GM12878 (cell line): ENCODE measurements at regions not wholly inside any gene's neighbourhood (a gene's known extent, or its start where the extent isn't known, plus 50 kb on each side); places are given as distances from the start of the nearest gene placed in this dataset.

Experiments
- BHLHE40 ChIP-seq, 2 experiments: fragments of 450-650 bp in 1 of 2; IDR thresholded peaks; 2 replicates each; pipeline ENCODE4 v1.6.1; 2011 to 2017; ENCODE audit warnings: low read depth in 2 of 2, borderline replicate concordance in 1 of 2, improper control_type of control experiment in 1 of 2, low read length in 1 of 2, mild to moderate bottlenecking in 1 of 2
- ETV6 ChIP-seq, 2 experiments: fragments of 450-650 bp in 1 of 2; IDR thresholded peaks in 1 of 2; conservative IDR thresholded peaks in 1 of 2; 2 replicates each; pipeline ENCODE4 v1.6.1; 2014; ENCODE audit warnings: antibody characterized with exemption in 1 of 2, borderline replicate concordance in 1 of 2, low read depth in 1 of 2, mild to moderate bottlenecking in 1 of 2, moderate library complexity in 1 of 2
- GABPA ChIP-seq: IDR thresholded peaks from 2 replicates; pipeline ENCODE4 v1.6.1; 2014; ENCODE audit warnings: antibody characterized with exemption, low read depth, mild to moderate bottlenecking, inconsistent platforms
- JUNB ChIP-seq: IDR thresholded peaks from 2 replicates; pipeline ENCODE4 v1.6.1; 2016; ENCODE audit warnings: antibody characterized with exemption, mild to moderate bottlenecking
- MYC ChIP-seq: IDR thresholded peaks from 2 replicates; pipeline ENCODE4 v1.6.1; 2011; ENCODE audit warnings: mild to moderate bottlenecking, low read length, moderate library complexity, inconsistent platforms; ENCODE audit not compliant: insufficient read depth, insufficient replicate concordance, insufficient read length, severe bottlenecking
- RFX5 ChIP-seq: IDR thresholded peaks from 2 replicates; pipeline ENCODE4 v1.6.1; 2011; ENCODE audit warnings: low read depth, low read length, improper control_type of control experiment
- SIN3A ChIP-seq: IDR thresholded peaks from 2 replicates; pipeline ENCODE4 v1.6.1; 2012; ENCODE audit warnings: low read depth, low read length, improper control_type of control experiment
- YY1 ChIP-seq: IDR thresholded peaks from 2 replicates; pipeline ENCODE4 v1.6.1; 2011; ENCODE audit warnings: low read depth, mild to moderate bottlenecking, low read length
- TF ChIP-seq, protein P1 (sequence below): IDR thresholded peaks from 2 replicates; pipeline ENCODE4 v1.6.1; 2011; ENCODE audit warnings: mild to moderate bottlenecking, low read depth, low read length, moderate library complexity; ENCODE audit not compliant: insufficient replicate concordance
- TF ChIP-seq, protein P2 (sequence below): IDR thresholded peaks from 2 replicates; pipeline ENCODE4 v1.6.1; 2011; ENCODE audit warnings: low read depth, mild to moderate bottlenecking, low read length, moderate library complexity, borderline replicate concordance; ENCODE audit errors: extremely low read depth
- TF ChIP-seq, protein P3 (sequence below), 3 experiments: IDR thresholded peaks in 2 of 3; conservative IDR thresholded peaks in 1 of 3; 2 replicates each; pipeline ENCODE4 v1.5.1; 2011; ENCODE audit warnings: low read depth in 3 of 3, low read length in 3 of 3, mild to moderate bottlenecking in 3 of 3, control low read depth in 2 of 3, moderate library complexity in 2 of 3, inconsistent platforms in 1 of 3, mixed read lengths in 1 of 3; ENCODE audit not compliant: control insufficient read depth in 2 of 3, insufficient read depth in 1 of 3; ENCODE audit errors: extremely low read depth in 1 of 3
- TF ChIP-seq, protein P4 (sequence below): IDR thresholded peaks from 2 replicates; pipeline ENCODE4 v1.6.1; 2011; ENCODE audit warnings: low read depth, low read length, improper control_type of control experiment, borderline replicate concordance
- TF ChIP-seq, protein P5 (sequence below): IDR thresholded peaks from 2 replicates; pipeline ENCODE4 v1.6.1; 2012; ENCODE audit warnings: mild to moderate bottlenecking, low read depth, low read length
- TF ChIP-seq, protein P6 (sequence below): fragments of 450-650 bp; IDR thresholded peaks from 2 replicates; pipeline ENCODE4 v1.6.1; 2017; ENCODE audit warnings: mild to moderate bottlenecking

DNA sequence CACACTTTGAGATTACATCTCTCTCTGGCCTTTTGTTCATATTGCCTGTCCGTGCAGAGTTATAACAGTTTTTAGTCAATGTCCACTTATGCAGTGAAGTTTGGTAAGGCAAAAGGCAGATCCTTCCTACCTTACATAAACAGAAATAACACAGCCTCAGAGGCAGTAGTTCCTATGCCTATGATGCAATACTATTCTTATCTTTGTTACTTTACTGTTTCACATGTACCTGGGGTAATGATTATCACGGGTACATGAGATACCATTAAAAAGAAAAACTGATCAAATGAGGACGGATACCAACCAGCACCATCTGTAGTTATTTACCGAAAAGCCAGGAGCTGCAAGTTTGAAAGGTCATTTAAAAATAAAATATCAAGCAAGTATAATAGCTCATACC lies 166.8 kb downstream of the BTC start:
- TF ChIP-seq, protein P1, sequence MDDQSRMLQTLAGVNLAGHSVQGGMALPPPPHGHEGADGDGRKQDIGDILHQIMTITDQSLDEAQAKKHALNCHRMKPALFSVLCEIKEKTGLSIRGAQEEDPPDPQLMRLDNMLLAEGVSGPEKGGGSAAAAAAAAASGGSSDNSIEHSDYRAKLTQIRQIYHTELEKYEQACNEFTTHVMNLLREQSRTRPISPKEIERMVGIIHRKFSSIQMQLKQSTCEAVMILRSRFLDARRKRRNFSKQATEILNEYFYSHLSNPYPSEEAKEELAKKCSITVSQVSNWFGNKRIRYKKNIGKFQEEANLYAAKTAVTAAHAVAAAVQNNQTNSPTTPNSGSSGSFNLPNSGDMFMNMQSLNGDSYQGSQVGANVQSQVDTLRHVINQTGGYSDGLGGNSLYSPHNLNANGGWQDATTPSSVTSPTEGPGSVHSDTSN = no peak
- TF ChIP-seq, protein P2, sequence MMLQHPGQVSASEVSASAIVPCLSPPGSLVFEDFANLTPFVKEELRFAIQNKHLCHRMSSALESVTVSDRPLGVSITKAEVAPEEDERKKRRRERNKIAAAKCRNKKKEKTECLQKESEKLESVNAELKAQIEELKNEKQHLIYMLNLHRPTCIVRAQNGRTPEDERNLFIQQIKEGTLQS = no peak
- TF ChIP-seq, protein P3, sequence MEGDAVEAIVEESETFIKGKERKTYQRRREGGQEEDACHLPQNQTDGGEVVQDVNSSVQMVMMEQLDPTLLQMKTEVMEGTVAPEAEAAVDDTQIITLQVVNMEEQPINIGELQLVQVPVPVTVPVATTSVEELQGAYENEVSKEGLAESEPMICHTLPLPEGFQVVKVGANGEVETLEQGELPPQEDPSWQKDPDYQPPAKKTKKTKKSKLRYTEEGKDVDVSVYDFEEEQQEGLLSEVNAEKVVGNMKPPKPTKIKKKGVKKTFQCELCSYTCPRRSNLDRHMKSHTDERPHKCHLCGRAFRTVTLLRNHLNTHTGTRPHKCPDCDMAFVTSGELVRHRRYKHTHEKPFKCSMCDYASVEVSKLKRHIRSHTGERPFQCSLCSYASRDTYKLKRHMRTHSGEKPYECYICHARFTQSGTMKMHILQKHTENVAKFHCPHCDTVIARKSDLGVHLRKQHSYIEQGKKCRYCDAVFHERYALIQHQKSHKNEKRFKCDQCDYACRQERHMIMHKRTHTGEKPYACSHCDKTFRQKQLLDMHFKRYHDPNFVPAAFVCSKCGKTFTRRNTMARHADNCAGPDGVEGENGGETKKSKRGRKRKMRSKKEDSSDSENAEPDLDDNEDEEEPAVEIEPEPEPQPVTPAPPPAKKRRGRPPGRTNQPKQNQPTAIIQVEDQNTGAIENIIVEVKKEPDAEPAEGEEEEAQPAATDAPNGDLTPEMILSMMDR (IDR thresholded peaks at IDR 0.05 in 2 of 3, conservative IDR thresholded peaks at IDR 0.05 in 1 of 3; ENCODE audit: control insufficient read depth in 2 of 3, extremely low read depth in 1 of 3, insufficient read depth in 1 of 3, low read depth in 3 of 3, low read length in 3 of 3) = no peak
- no peak for TF ChIP-seq RFX5
- TF ChIP-seq, protein P4, sequence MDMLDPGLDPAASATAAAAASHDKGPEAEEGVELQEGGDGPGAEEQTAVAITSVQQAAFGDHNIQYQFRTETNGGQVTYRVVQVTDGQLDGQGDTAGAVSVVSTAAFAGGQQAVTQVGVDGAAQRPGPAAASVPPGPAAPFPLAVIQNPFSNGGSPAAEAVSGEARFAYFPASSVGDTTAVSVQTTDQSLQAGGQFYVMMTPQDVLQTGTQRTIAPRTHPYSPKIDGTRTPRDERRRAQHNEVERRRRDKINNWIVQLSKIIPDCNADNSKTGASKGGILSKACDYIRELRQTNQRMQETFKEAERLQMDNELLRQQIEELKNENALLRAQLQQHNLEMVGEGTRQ = no peak
- TF ChIP-seq GABPA = no peak
- TF ChIP-seq, protein P5, sequence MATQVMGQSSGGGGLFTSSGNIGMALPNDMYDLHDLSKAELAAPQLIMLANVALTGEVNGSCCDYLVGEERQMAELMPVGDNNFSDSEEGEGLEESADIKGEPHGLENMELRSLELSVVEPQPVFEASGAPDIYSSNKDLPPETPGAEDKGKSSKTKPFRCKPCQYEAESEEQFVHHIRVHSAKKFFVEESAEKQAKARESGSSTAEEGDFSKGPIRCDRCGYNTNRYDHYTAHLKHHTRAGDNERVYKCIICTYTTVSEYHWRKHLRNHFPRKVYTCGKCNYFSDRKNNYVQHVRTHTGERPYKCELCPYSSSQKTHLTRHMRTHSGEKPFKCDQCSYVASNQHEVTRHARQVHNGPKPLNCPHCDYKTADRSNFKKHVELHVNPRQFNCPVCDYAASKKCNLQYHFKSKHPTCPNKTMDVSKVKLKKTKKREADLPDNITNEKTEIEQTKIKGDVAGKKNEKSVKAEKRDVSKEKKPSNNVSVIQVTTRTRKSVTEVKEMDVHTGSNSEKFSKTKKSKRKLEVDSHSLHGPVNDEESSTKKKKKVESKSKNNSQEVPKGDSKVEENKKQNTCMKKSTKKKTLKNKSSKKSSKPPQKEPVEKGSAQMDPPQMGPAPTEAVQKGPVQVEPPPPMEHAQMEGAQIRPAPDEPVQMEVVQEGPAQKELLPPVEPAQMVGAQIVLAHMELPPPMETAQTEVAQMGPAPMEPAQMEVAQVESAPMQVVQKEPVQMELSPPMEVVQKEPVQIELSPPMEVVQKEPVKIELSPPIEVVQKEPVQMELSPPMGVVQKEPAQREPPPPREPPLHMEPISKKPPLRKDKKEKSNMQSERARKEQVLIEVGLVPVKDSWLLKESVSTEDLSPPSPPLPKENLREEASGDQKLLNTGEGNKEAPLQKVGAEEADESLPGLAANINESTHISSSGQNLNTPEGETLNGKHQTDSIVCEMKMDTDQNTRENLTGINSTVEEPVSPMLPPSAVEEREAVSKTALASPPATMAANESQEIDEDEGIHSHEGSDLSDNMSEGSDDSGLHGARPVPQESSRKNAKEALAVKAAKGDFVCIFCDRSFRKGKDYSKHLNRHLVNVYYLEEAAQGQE = no peak
- TF ChIP-seq, protein P6, sequence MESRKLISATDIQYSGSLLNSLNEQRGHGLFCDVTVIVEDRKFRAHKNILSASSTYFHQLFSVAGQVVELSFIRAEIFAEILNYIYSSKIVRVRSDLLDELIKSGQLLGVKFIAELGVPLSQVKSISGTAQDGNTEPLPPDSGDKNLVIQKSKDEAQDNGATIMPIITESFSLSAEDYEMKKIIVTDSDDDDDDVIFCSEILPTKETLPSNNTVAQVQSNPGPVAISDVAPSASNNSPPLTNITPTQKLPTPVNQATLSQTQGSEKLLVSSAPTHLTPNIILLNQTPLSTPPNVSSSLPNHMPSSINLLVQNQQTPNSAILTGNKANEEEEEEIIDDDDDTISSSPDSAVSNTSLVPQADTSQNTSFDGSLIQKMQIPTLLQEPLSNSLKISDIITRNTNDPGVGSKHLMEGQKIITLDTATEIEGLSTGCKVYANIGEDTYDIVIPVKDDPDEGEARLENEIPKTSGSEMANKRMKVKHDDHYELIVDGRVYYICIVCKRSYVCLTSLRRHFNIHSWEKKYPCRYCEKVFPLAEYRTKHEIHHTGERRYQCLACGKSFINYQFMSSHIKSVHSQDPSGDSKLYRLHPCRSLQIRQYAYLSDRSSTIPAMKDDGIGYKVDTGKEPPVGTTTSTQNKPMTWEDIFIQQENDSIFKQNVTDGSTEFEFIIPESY = no peak
- TF ChIP-seq BHLHE40 (IDR thresholded peaks at IDR 0.05; ENCODE audit: borderline replicate concordance in 1 of 2, low read depth in 2 of 2, low read length in 1 of 2) = no peak
- TF ChIP-seq SIN3A = no peak
- no peak for TF ChIP-seq ETV6 (conservative IDR thresholded peaks at IDR 0.05 in 1 of 2, IDR thresholded peaks at IDR 0.05 in 1 of 2; ENCODE audit: borderline replicate concordance in 1 of 2, low read depth in 1 of 2)
- TF ChIP-seq YY1 = no peak
- no peak for TF ChIP-seq JUNB
- TF ChIP-seq MYC = no peak
